HepG2 (cell line): ENCODE measurements at regions not wholly inside any gene's neighbourhood (a gene's known extent, or its start where the extent isn't known, plus 50 kb on each side); places are given as distances from the start of the nearest gene placed in this dataset.

Source experiments
- ATF3 ChIP-seq: sonication (generic); formaldehyde crosslinking; IDR thresholded peaks from 2 replicates; pipeline ENCODE4 v1.4.0; 2020; ENCODE audit warnings: missing genetic modification reagents
- ATF7 ChIP-seq, 2 experiments: fragments of 450-650 bp in 1 of 2; sonication (generic) in 1 of 2; formaldehyde crosslinking in 1 of 2; IDR thresholded peaks; 2 replicates each; pipeline versions ENCODE4 v1.4.0 to v1.6.1; 2016 to 2020; ENCODE audit warnings: antibody characterized with exemption in 1 of 2, mild to moderate bottlenecking in 1 of 2, missing genetic modification reagents in 1 of 2
- BRF2 ChIP-seq: sonication (generic); formaldehyde crosslinking; IDR thresholded peaks from 2 replicates; pipeline ENCODE4 v1.8.1; 2022; ENCODE audit warnings: mild to moderate bottlenecking, missing genetic modification reagents
- CCDC6 ChIP-seq: sonication (generic); formaldehyde crosslinking; IDR thresholded peaks from 2 replicates; pipeline ENCODE4 v1.8.1; 2022; ENCODE audit warnings: mild to moderate bottlenecking, missing genetic modification reagents, moderate library complexity
- CREB1 ChIP-seq, 2 experiments: fragments of 450-650 bp in 1 of 2; IDR thresholded peaks; 2 replicates each; pipeline ENCODE4 v1.6.1; 2016 to 2017; ENCODE audit warnings: control low read depth in 1 of 2, mild to moderate bottlenecking in 1 of 2, missing compliant biosample characterization in 1 of 2, missing genetic modification characterization in 1 of 2
- CTCF ChIP-seq: sonication (generic); formaldehyde crosslinking; IDR thresholded peaks from 2 replicates; pipeline ENCODE4 v1.5.0; 2020; ENCODE audit warnings: mild to moderate bottlenecking, missing genetic modification reagents, moderate library complexity
- POLR2A ChIP-seq, 2 experiments: IDR thresholded peaks; 2 replicates each; pipeline ENCODE4 v1.6.1; 2011; ENCODE audit warnings: low read depth in 2 of 2, low read length in 2 of 2, mild to moderate bottlenecking in 1 of 2, moderate library complexity in 1 of 2; ENCODE audit not compliant: insufficient read depth in 1 of 2
- RARG ChIP-seq: sonication (generic); formaldehyde crosslinking; IDR thresholded peaks from 2 replicates; pipeline ENCODE4 v1.4.0; 2020; ENCODE audit warnings: low read depth, mild to moderate bottlenecking, missing genetic modification reagents
- U2AF2 ChIP-seq: fragments of 200-400 bp; formaldehyde crosslinking; IDR thresholded peaks from 2 replicates; pipeline ENCODE4 v1.6.1; 2017; ENCODE audit warnings: low read depth, mild to moderate bottlenecking, low read length
- ZNF274 ChIP-seq: sonication (generic); formaldehyde crosslinking; IDR thresholded peaks from 2 replicates; pipeline ENCODE4 v1.5.1; 2020; ENCODE audit warnings: mild to moderate bottlenecking, missing genetic modification reagents
- ZNF83 ChIP-seq: sonication (generic); formaldehyde crosslinking; IDR thresholded peaks from 2 replicates; pipeline ENCODE4 v1.4.0; 2020; ENCODE audit warnings: missing genetic modification reagents, mild to moderate bottlenecking, borderline replicate concordance

- no peak for TF ChIP-seq BRF2 (CRISPR knock-in tag)
- no peak for TF ChIP-seq CTCF
- no peak for TF ChIP-seq ATF7 (IDR thresholded peaks at IDR 0.05)
- TF ChIP-seq ATF7 (CRISPR knock-in tag; IDR thresholded peaks at IDR 0.05), result no peak
- no peak for TF ChIP-seq ATF3 (CRISPR knock-in tag)
- TF ChIP-seq ZNF83 (CRISPR knock-in tag), result no peak
- no peak for TF ChIP-seq CREB1 (IDR thresholded peaks at IDR 0.05)
- no peak for TF ChIP-seq CREB1 (CRISPR knock-in tag; IDR thresholded peaks at IDR 0.05)
- no peak for TF ChIP-seq POLR2A (IDR thresholded peaks at IDR 0.05; ENCODE audit: insufficient read depth in 1 of 2, low read depth in 2 of 2, low read length in 2 of 2)
- no peak for TF ChIP-seq CCDC6 (CRISPR knock-in tag)
- TF ChIP-seq ZNF274 (CRISPR knock-in tag), result no peak
- no peak for TF ChIP-seq U2AF2
- TF ChIP-seq RARG (CRISPR knock-in tag), result no peak
Measured at GRCh38 chr21:33151941-33152731, 77.6 kb upstream of the IFNAR2 start.
